ENCODE measurements at regions not wholly inside any gene's neighbourhood (a gene's known extent, or its start where the extent isn't known, plus 50 kb on each side); places are given as distances from the start of the nearest gene placed in this dataset.

DNA sequence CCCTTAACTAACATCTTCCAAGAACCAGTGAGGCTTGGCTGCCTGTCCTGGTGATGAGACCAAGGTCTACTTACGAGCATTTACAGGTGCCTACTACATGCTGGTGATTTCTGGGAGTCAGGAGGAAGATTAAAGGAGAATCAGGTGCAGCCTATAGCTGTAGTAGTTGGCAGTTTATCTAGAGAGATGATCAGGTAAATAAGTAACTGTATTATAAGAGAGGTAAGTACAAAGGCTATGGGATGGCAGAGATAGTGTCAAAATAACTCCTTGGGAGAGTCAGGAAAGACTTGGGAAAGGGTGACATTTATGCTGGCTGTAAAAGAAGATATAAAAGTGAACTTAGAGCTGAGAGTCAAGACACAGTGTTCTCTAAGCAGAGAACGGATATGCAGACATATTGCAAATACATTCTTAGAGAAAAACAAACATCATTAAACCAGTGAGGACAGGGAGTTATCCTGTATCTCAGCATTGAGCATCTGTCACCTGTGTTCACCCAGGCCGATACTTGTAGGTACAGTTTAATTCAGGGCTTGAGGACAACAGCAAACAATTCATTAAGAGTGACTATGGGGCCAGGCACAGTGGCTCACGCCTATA is 49.7 kb upstream of the ACP3 start:
- in situ Hi-C loops (cut with MboI; ENCODE audit: low sequenced_read_pairs), result no loop called here

Measured in HL-60/S4 treated with retinoic acid at 250 ng/mL for 4 days and 3 days (cell line).